Mesothelial cell of epicardium (in vitro differentiated cells): ENCODE measurements at regions not wholly inside any gene's neighbourhood (a gene's known extent, or its start where the extent isn't known, plus 50 kb on each side); places are given as distances from the start of the nearest gene placed in this dataset.
"Not testable (repeated sequence)": the region's sequence is repeated elsewhere in the genome, so short reads cannot be mapped to it uniquely, and the experiment has no call there.

Experiments
- DNase-seq, 2 experiments: peaks; one replicate each; pipeline ENCODE4 v3.0.0; 2021; ENCODE audit warnings: low spot score in 2 of 2; ENCODE audit not compliant: unreplicated experiment in 2 of 2
- H3K27ac Mint-ChIP-seq: 2 replicates; pipeline ENCODE4 v1.8.0; 2021; ENCODE audit warnings: mixed read lengths
- H3K27me3 Mint-ChIP-seq: 2 replicates; pipeline ENCODE4 v1.8.0; 2021; ENCODE audit warnings: low read depth, mixed read lengths
- H3K36me3 Mint-ChIP-seq: 2 replicates; pipeline ENCODE4 v1.8.0; 2021; ENCODE audit warnings: mixed read lengths
- H3K4me1 Mint-ChIP-seq: 2 replicates; pipeline ENCODE4 v1.8.0; 2021; ENCODE audit warnings: mixed read lengths
- H3K4me3 Mint-ChIP-seq: 2 replicates; pipeline ENCODE4 v1.8.0; 2021; ENCODE audit warnings: mild to moderate bottlenecking, moderate library complexity, mixed read lengths
- H3K9me3 Mint-ChIP-seq: 2 replicates; pipeline ENCODE4 v1.8.0; 2021; ENCODE audit warnings: mixed read lengths
- CTCF ChIP-seq: fragments of 200-600 bp; sonication (generic); IDR thresholded peaks from one replicate; pipeline ENCODE4 v1.5.0; 2021; ENCODE audit warnings: antibody characterized with exemption; ENCODE audit not compliant: unreplicated experiment

GRCh38 chr18:33828949-33829348, 250.9 kb downstream of the ASXL3 start:
- Mint-ChIP-seq H3K27me3 (no peaks in the 10 kb centered on the region), H3K27ac (no peak overlapping the region), H3K36me3 (no peaks in the 10 kb centered on the region), H3K4me3 (no peak overlapping the region), H3K4me1 (peaks cover 5% of the 10 kb centered on the region), H3K9me3 (peaks cover 28% of the 10 kb centered on the region)
- no peak for DNase-seq
- no peak for TF ChIP-seq CTCF

GRCh38 chr18:33826151-33826550, 248.1 kb downstream of the ASXL3 start:
- TF ChIP-seq CTCF, result no peak

GRCh38 chr18:33821503-33821902, 243.5 kb downstream of the ASXL3 start:
- no peaks in the 10 kb centered on the region for H3K27me3 Mint-ChIP-seq
- no peak for TF ChIP-seq CTCF
- H3K4me3 Mint-ChIP-seq, result peak overlapping the region; percentile 69
- DNase-seq, result no peak
- H3K36me3 Mint-ChIP-seq, result no peaks in the 10 kb centered on the region
- peaks cover 12% of the 10 kb centered on the region for H3K9me3 Mint-ChIP-seq
- no peak overlapping the region for H3K27ac Mint-ChIP-seq
- H3K4me1 Mint-ChIP-seq, result no peaks in the 10 kb centered on the region

More at GRCh38 chr18:33826151-33826550, 248.1 kb downstream of the ASXL3 start:
- Mint-ChIP-seq H3K27me3 (no peaks in the 10 kb centered on the region), H3K4me3 (no peak overlapping the region), H3K27ac (no peak overlapping the region), H3K9me3 (peaks cover 10% of the 10 kb centered on the region), H3K4me1 (peaks cover 5% of the 10 kb centered on the region), H3K36me3 (no peaks in the 10 kb centered on the region)
- no peak for DNase-seq

GRCh38 chr18:33820517-33821371, 242.7 kb downstream of the ASXL3 start:
- Mint-ChIP-seq H3K4me3 (peak overlapping the region; percentile 69), H3K36me3 (no peaks in the 10 kb centered on the region), H3K9me3 (peaks cover 12% of the 10 kb centered on the region), H3K27me3 (no peaks in the 10 kb centered on the region), H3K27ac (no peak overlapping the region), H3K4me1 (no peaks in the 10 kb centered on the region)
- peak; percentile 27 to 61 for DNase-seq
- no peak for TF ChIP-seq CTCF

- H3K4me1 Mint-ChIP-seq, DNase-seq, H3K9me3 Mint-ChIP-seq, H3K27ac Mint-ChIP-seq, H3K36me3 Mint-ChIP-seq, H3K27me3 Mint-ChIP-seq: not testable (repeated sequence)
- peak overlapping the region; percentile 76 for H3K4me3 Mint-ChIP-seq
These were observed 241.8 kb downstream of the ASXL3 start for GRCh38 chr18:33819692-33820343.

- Mint-ChIP-seq H3K27ac (no peak overlapping the region), H3K4me3 (no peak overlapping the region), H3K27me3 (no peaks in the 10 kb centered on the region), H3K4me1 (no peaks in the 10 kb centered on the region), H3K9me3 (peaks cover 5% of the 10 kb centered on the region), H3K36me3 (no peaks in the 10 kb centered on the region)
- DNase-seq, result no peak
- TF ChIP-seq CTCF, result no peak
These were observed 240.1 kb downstream of the ASXL3 start for GRCh38 chr18:33818145-33818544.
